ENCODE measurements at regions not wholly inside any gene's neighbourhood (a gene's known extent, or its start where the extent isn't known, plus 50 kb on each side); places are given as distances from the start of the nearest gene placed in this dataset.

- no peak for DNase-seq (ENCODE audit: low read depth in 2 of 3, low spot score in 1 of 3)
Measured at GRCh38 chr11:115005663-115006062, 327.3 kb downstream of the NXPE2 start.

GRCh38 chr11:115007851-115008250 is 329.5 kb downstream of the NXPE2 start:
- DNase-seq (ENCODE audit: low read depth in 2 of 3, low spot score in 1 of 3): no peak

- DNase-seq (ENCODE audit: low read depth in 2 of 3, low spot score in 1 of 3): no peak
Measured at GRCh38 chr11:115008799-115009198, 330.5 kb downstream of the NXPE2 start.

- no peak for DNase-seq (ENCODE audit: low read depth in 2 of 3, low spot score in 1 of 3)
Measured at GRCh38 chr11:115017529-115017928, 339.2 kb downstream of the NXPE2 start.

GRCh38 chr11:115030166-115030565 is 351.8 kb downstream of the NXPE2 start:
- no peak for DNase-seq (ENCODE audit: low read depth in 2 of 3, low spot score in 1 of 3)

GRCh38 chr11:115036406-115037180 is 358.3 kb downstream of the NXPE2 start:
- DNase-seq (ENCODE audit: low read depth in 2 of 3, low spot score in 1 of 3): no peak

GRCh38 chr11:115042002-115042401 is 363.7 kb downstream of the NXPE2 start:
- no peak for DNase-seq (ENCODE audit: low read depth in 2 of 3, low spot score in 1 of 3)

- no peak for DNase-seq (ENCODE audit: low read depth in 2 of 3, low spot score in 1 of 3)
Measured at GRCh38 chr11:115047631-115048030, 369.3 kb downstream of the NXPE2 start.

- DNase-seq (ENCODE audit: low read depth in 2 of 3, low spot score in 1 of 3): no peak
Measured at GRCh38 chr11:115049796-115050195, 371.5 kb downstream of the NXPE2 start.

- no peak for DNase-seq (ENCODE audit: low read depth in 2 of 3, low spot score in 1 of 3)
Measured at GRCh38 chr11:115050756-115051155, 372.4 kb downstream of the NXPE2 start.

GRCh38 chr11:115051938-115052590 is 373.7 kb downstream of the NXPE2 start:
- no peak for DNase-seq (ENCODE audit: low read depth in 2 of 3, low spot score in 1 of 3)

- no peak for DNase-seq (ENCODE audit: low read depth in 2 of 3, low spot score in 1 of 3)
Measured at GRCh38 chr11:115052601-115053000, 374.3 kb downstream of the NXPE2 start.

GRCh38 chr11:115054570-115055538 is 376.5 kb downstream of the NXPE2 start:
- DNase-seq (ENCODE audit: low read depth in 2 of 3, low spot score in 1 of 3): no peak

- no peak for DNase-seq (ENCODE audit: low read depth in 2 of 3, low spot score in 1 of 3)
Measured at GRCh38 chr11:115056514-115056913, 378.2 kb downstream of the NXPE2 start.

- DNase-seq (ENCODE audit: low read depth in 2 of 3, low spot score in 1 of 3): no peak
Measured at GRCh38 chr11:115060840-115061239, 382.5 kb downstream of the NXPE2 start.

GRCh38 chr11:115065314-115065713 is 387.0 kb downstream of the NXPE2 start:
- no peak for DNase-seq (ENCODE audit: low read depth in 2 of 3, low spot score in 1 of 3)

- no peak for DNase-seq (ENCODE audit: low read depth in 2 of 3, low spot score in 1 of 3)
Measured at GRCh38 chr11:115065830-115066664, 387.7 kb downstream of the NXPE2 start.

- DNase-seq (ENCODE audit: low read depth in 2 of 3, low spot score in 1 of 3): no peak
Measured at GRCh38 chr11:115067471-115067870, 389.1 kb downstream of the NXPE2 start.

GRCh38 chr11:115067900-115068530 is 389.7 kb downstream of the NXPE2 start:
- no peak for DNase-seq (ENCODE audit: low read depth in 2 of 3, low spot score in 1 of 3)

GRCh38 chr11:115069599-115069998 is 391.3 kb downstream of the NXPE2 start:
- no peak for DNase-seq (ENCODE audit: low read depth in 2 of 3, low spot score in 1 of 3)

All from stimulated activated CD4-positive, alpha-beta T cell treated with anti-CD3 and anti-CD28 coated beads, Interleukin-12 subunit alpha, Interleukin-12 subunit beta, amount 100 ng/mL, for 48 hours (primary cell).